ENCODE measurements at regions not wholly inside any gene's neighbourhood (a gene's known extent, or its start where the extent isn't known, plus 50 kb on each side); places are given as distances from the start of the nearest gene placed in this dataset.
"Not testable (repeated sequence)": the region's sequence is repeated elsewhere in the genome, so short reads cannot be mapped to it uniquely, and the experiment has no call there.

DNA sequence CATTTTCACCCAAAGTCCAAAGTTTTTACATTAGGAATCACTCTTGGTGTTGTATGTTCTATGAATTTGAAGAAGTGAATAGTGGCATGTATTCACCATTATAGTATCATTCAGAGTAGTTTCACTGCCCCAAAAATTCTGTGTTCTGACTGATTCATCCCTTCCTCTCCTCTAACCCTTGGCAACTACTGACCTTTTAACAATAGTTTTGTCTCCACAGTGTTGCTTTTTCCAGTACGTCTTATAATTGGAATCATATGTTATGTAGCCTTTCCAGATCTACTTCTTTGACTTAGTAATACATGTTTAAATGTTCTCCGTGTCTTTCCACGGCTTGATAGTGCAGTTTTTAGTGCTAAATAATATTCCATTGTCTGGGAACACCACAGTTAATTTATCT, 379.0 kb upstream of the SGO1 start:
- Histone ChIP-seq H3K27ac (no peak overlapping the region), H3K4me3 (no peak overlapping the region), H3K4me1 (no peaks in the 10 kb centered on the region), H3K9me3 (no peaks in the 10 kb centered on the region), H3K27me3 (no peaks in the 10 kb centered on the region), H3K36me3 (no peaks in the 10 kb centered on the region)
- no peak for DNase-seq
- no peak for TF ChIP-seq CTCF (IDR thresholded peaks at IDR 0.05)
- no peak for TF ChIP-seq POLR2A (IDR thresholded peaks at IDR 0.05)

- Histone ChIP-seq H3K4me3 (no peak overlapping the region), H3K9me3 (no peaks in the 10 kb centered on the region), H3K27ac (no peak overlapping the region), H3K36me3 (no peaks in the 10 kb centered on the region), H3K27me3 (no peaks in the 10 kb centered on the region), H3K4me1 (no peaks in the 10 kb centered on the region)
- no peak for DNase-seq
- TF ChIP-seq POLR2A (IDR thresholded peaks at IDR 0.05) (no peak), CTCF (IDR thresholded peaks at IDR 0.05) (no peak)
Measured at GRCh38 chr3:20563985-20564384, 378.0 kb upstream of the SGO1 start.

DNA sequence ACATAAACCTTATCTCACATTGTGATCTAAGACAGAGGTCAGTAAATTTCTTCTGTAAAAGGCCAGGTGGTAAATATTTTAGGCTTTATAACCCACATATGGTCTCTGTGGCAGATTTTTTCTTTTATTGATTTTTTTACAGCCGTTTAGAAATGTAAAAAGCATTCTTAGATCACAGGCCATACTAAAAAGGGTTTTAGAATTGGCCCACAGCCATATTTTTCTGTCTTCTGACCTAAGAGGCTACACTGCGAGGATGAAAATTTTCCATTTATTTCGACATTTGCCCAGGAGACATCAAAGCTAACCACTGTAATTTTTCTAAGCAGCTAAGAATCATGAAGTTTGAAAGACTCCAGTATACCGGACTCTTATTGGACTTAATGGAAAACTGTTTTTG, 377.2 kb upstream of the SGO1 start:
- Histone ChIP-seq H3K27ac (no peak overlapping the region), H3K9me3 (no peaks in the 10 kb centered on the region), H3K36me3 (no peaks in the 10 kb centered on the region), H3K4me1 (no peaks in the 10 kb centered on the region), H3K27me3 (no peaks in the 10 kb centered on the region), H3K4me3 (no peak overlapping the region)
- no peak for DNase-seq
- TF ChIP-seq CTCF (IDR thresholded peaks at IDR 0.05) (no peak), POLR2A (IDR thresholded peaks at IDR 0.05) (no peak)

DNA sequence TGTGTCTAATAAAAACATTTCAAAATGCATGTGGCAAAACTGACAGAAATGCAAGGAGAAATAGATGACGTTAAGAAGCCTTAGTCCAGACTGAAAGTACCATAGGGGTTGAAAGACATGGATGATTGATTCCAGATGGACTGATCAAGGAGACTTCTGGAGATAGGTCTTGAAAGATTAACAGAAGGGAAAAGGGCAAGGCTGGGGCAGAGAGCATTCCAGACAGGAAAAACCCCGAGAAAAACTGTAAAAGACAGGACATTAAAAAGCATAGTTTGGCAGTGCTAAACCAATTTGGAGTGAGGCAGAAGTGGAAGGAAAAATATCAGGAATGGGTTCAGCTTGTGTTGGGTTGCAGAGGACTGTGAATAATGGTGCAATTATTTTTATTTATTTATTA, 375.2 kb upstream of the SGO1 start:
- Histone ChIP-seq H3K27ac (no peak overlapping the region), H3K27me3 (no peaks in the 10 kb centered on the region), H3K36me3 (no peaks in the 10 kb centered on the region), H3K9me3 (no peaks in the 10 kb centered on the region), H3K4me1 (no peaks in the 10 kb centered on the region), H3K4me3 (no peak overlapping the region)
- TF ChIP-seq CTCF (IDR thresholded peaks at IDR 0.05) (no peak), POLR2A (IDR thresholded peaks at IDR 0.05) (no peak)
- no peak for DNase-seq

GRCh38 chr3:20560446-20560845, 374.4 kb upstream of the SGO1 start:
- not testable (repeated sequence) for H3K9me3 ChIP-seq, H3K36me3 ChIP-seq, H3K27me3 ChIP-seq, H3K4me1 ChIP-seq, H3K27ac ChIP-seq, DNase-seq, H3K4me3 ChIP-seq

GRCh38 chr3:20558161-20558560, 372.2 kb upstream of the SGO1 start:
- Histone ChIP-seq H3K9me3 (no peaks in the 10 kb centered on the region), H3K27ac (no peak overlapping the region), H3K27me3 (no peaks in the 10 kb centered on the region), H3K4me3 (no peak overlapping the region), H3K36me3 (no peaks in the 10 kb centered on the region), H3K4me1 (no peaks in the 10 kb centered on the region)
- no peak for DNase-seq
- TF ChIP-seq CTCF (IDR thresholded peaks at IDR 0.05) (no peak), POLR2A (IDR thresholded peaks at IDR 0.05) (no peak)

All from Peyer's patch (tissue), 4 donors.